Gastrocnemius medialis (tissue), 4 donors: ENCODE measurements at regions not wholly inside any gene's neighbourhood (a gene's known extent, or its start where the extent isn't known, plus 50 kb on each side); places are given as distances from the start of the nearest gene placed in this dataset.

Experiments used
- POLR2A ChIP-seq, 2 donors: fragments of 450-650 bp; IDR thresholded peaks; one replicate each; pipeline ENCODE4 v1.6.1; 2017; ENCODE audit warnings: antibody characterized with exemption in 2 of 2, mild to moderate bottlenecking in 2 of 2, moderate library complexity in 2 of 2
- TF ChIP-seq, protein P1 (sequence below), 5 experiments: fragments of 450-650 bp in 3 of 5; fragments of 200-600 bp in 2 of 5; sonication (generic) in 2 of 5; IDR thresholded peaks in 4 of 5; conservative IDR thresholded peaks in 1 of 5; 1 replicate in 4 of 5; 2 replicates in 1 of 5; pipeline ENCODE4 v1.5.1; 2016 to 2019; ENCODE audit warnings: antibody characterized with exemption in 5 of 5, mild to moderate bottlenecking in 3 of 5, moderate library complexity in 3 of 5

DNA sequence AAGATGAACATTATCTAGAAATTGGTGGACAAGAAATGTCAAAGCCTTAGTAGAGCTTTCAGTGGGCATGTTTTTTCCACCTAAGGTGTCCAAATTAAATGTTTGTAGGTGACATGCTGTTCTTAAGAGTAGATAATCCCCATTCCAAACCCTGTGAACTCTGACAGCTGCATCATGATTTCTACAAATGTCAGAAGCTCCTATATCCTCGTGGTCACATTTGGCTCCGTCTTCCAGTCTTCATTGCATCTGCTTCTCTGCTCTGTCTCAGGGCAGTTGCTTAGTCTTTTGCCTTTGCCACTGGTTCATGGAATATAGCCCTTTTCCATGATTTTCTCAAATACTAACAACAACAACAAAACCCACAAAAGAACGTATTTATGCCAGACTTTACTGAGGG, 234.5 kb downstream of the DLEU7 start:
- TF ChIP-seq, protein P1, sequence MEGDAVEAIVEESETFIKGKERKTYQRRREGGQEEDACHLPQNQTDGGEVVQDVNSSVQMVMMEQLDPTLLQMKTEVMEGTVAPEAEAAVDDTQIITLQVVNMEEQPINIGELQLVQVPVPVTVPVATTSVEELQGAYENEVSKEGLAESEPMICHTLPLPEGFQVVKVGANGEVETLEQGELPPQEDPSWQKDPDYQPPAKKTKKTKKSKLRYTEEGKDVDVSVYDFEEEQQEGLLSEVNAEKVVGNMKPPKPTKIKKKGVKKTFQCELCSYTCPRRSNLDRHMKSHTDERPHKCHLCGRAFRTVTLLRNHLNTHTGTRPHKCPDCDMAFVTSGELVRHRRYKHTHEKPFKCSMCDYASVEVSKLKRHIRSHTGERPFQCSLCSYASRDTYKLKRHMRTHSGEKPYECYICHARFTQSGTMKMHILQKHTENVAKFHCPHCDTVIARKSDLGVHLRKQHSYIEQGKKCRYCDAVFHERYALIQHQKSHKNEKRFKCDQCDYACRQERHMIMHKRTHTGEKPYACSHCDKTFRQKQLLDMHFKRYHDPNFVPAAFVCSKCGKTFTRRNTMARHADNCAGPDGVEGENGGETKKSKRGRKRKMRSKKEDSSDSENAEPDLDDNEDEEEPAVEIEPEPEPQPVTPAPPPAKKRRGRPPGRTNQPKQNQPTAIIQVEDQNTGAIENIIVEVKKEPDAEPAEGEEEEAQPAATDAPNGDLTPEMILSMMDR (IDR thresholded peaks at IDR 0.05 in 4 of 5, conservative IDR thresholded peaks at IDR 0.05 in 1 of 5), result no peak
- no peak for TF ChIP-seq POLR2A (IDR thresholded peaks at IDR 0.05)
